Activated T-helper 2 cell treated with anti-CD3 and anti-CD28 coated beads, Interferon-gamma antibody, Interleukin-2, Interleukin-4, amounts not matched to agents 10 μg/mL and 5 μg/mL and 100 μg/mL, durations not matched to agents 14 hours and 24 hours and 36 hours (primary cell): ENCODE measurements at regions not wholly inside any gene's neighbourhood (a gene's known extent, or its start where the extent isn't known, plus 50 kb on each side); places are given as distances from the start of the nearest gene placed in this dataset.

Experiments used
- DNase-seq: peaks from one replicate; pipeline ENCODE4 v3.0.0; 2021; ENCODE audit warnings: low spot score
- H3K27ac Mint-ChIP-seq: one replicate; pipeline ENCODE4 v1.8.0; 2021; ENCODE audit warnings: mixed read lengths
- H3K27me3 Mint-ChIP-seq: one replicate; pipeline ENCODE4 v1.8.0; 2021; ENCODE audit warnings: low read depth, mixed read lengths
- H3K36me3 Mint-ChIP-seq: one replicate; pipeline ENCODE4 v1.8.0; 2021; ENCODE audit warnings: low read depth, mixed read lengths
- H3K4me1 Mint-ChIP-seq: one replicate; pipeline ENCODE4 v1.8.0; 2021; ENCODE audit warnings: low read depth, mixed read lengths
- H3K4me3 Mint-ChIP-seq: one replicate; pipeline ENCODE4 v1.8.0; 2021; ENCODE audit warnings: low read depth, mild to moderate bottlenecking, moderate library complexity, mixed read lengths
- H3K9me3 Mint-ChIP-seq: one replicate; pipeline ENCODE4 v1.8.0; 2021; ENCODE audit warnings: mixed read lengths
- intact Hi-C: fragments of 100-400 bp; cut with micrococcal nuclease; formaldehyde crosslinking; loops from one replicate; pipeline ENCODE4 v1.15.1; 2023

GRCh38 chr14:44339862-44340261 is 167.2 kb downstream of the FSCB start:
- Mint-ChIP-seq H3K4me3 (no peak overlapping the region), H3K27ac (no peak overlapping the region), H3K36me3 (no peaks in the 10 kb centered on the region), H3K4me1 (no peaks in the 10 kb centered on the region), H3K27me3 (no peaks in the 10 kb centered on the region), H3K9me3 (peaks cover 27% of the 10 kb centered on the region)
- DNase-seq = no peak
- intact Hi-C loops = no loop called here

DNA sequence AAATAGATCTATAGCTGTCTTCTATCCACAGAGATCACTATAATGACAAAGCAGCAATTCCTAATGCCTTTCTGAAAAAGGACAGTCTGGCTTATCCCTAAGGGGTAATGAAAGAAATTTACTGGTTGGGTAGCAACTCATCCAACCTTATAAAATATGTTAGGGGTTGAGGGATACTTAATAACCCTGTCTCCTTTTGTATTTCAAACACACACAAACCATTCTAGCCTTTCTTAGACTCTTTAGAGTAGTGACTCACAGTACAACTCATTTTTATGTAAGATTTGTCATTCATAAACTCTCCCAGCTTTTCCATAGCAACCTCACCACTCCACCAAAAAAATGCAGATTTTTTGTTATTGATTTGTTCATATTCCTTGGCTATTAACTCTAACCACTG is 167.9 kb downstream of the FSCB start:
- no peak overlapping the region for H3K4me3 Mint-ChIP-seq
- no peak overlapping the region for H3K27ac Mint-ChIP-seq
- H3K9me3 Mint-ChIP-seq = peaks cover 28% of the 10 kb centered on the region
- H3K27me3 Mint-ChIP-seq = no peaks in the 10 kb centered on the region
- H3K36me3 Mint-ChIP-seq = no peaks in the 10 kb centered on the region
- intact Hi-C loops = no loop called here
- H3K4me1 Mint-ChIP-seq = no peaks in the 10 kb centered on the region
- no peak for DNase-seq

DNA sequence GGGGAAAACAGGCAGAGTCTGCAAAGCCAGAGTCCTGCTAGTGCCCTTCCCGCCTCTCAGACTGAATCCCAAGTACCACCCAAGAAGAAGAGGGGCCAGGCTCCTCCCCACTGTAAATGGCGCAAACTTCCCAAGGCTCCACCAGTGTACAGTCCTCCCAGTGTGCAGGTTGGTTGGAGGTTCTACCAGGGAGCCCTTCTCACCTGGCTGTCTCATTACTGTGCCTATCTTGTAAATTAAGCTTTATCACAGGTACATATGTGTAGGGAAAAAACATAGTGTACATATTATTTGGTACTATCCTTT is 189.7 kb downstream of the FSCB start:
- no peak overlapping the region for H3K4me3 Mint-ChIP-seq
- H3K9me3 Mint-ChIP-seq = peaks cover 32% of the 10 kb centered on the region
- no peaks in the 10 kb centered on the region for H3K27me3 Mint-ChIP-seq
- no peaks in the 10 kb centered on the region for H3K4me1 Mint-ChIP-seq
- H3K27ac Mint-ChIP-seq = no peak overlapping the region
- intact Hi-C loops = no loop called here
- no peaks in the 10 kb centered on the region for H3K36me3 Mint-ChIP-seq
- DNase-seq = no peak

DNA sequence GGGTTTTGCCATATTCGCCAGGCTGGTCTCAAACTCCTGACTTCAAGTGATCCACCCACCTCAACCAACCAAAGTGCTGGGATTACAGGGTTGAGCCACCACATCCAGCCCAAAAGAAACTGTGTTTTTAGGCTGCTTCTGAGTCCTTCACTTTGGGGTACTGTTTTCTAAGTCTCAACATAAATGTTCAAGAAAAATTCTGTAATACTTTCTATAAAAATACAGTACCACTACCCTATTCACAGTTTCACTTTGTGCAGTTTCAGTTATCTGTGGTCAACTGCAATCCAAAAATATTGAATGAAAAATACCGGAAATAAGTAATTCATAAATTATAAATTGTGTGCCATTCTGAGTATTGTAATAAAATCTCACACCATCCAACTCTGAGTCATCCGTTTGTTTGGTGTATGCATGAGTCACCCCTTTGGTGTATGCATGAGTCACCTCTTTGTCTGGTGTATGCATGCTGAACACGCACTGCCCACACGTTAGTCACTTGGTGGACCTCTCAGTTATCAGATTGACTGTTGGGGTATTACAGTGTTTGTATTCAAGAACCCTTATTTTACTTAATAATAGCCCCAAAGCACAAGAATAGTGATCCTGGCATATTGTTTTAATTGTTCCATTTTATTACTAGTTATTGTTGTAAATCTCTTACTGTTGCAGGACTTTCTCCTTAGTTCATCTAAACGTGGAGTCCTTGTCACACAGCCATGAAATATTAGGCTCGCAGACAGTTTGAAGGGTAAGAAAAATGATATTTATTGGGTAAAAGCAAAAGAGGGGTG is 190.2 kb downstream of the FSCB start:
- Mint-ChIP-seq H3K9me3 (peaks cover 31% of the 10 kb centered on the region), H3K4me3 (no peak overlapping the region), H3K27me3 (no peaks in the 10 kb centered on the region), H3K27ac (no peak overlapping the region), H3K4me1 (no peaks in the 10 kb centered on the region), H3K36me3 (no peaks in the 10 kb centered on the region)
- intact Hi-C loops = no loop called here
- no peak for DNase-seq

GRCh38 chr14:44309331-44309730 is 197.8 kb downstream of the FSCB start:
- Mint-ChIP-seq H3K9me3 (peaks cover 27% of the 10 kb centered on the region), H3K4me1 (no peaks in the 10 kb centered on the region), H3K36me3 (no peaks in the 10 kb centered on the region), H3K4me3 (no peak overlapping the region), H3K27ac (no peak overlapping the region), H3K27me3 (no peaks in the 10 kb centered on the region)
- intact Hi-C loops = no loop called here
- no peak for DNase-seq

DNA sequence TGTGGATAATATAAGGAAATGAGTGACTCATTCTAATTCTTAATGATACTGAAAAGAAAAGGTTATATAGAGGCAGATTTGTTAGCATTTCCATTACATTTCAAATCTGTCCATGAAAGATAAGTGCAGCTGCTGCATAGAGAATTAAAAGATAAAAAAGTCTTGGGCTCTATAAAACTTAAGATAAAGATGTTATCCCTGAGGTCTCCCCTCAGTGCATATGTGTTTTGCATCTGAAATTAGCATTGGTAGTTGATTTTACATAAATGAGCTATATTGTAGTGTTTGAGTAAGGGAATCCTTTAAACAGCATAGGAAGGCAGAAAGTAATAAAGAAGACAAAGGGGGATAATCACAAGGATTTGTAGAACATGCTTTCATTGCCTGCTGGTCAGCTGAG is 206.2 kb downstream of the FSCB start:
- Mint-ChIP-seq H3K27me3 (no peaks in the 10 kb centered on the region), H3K27ac (no peak overlapping the region), H3K4me3 (no peak overlapping the region), H3K9me3 (peaks cover 45% of the 10 kb centered on the region), H3K36me3 (no peaks in the 10 kb centered on the region), H3K4me1 (no peaks in the 10 kb centered on the region)
- no peak for DNase-seq
- intact Hi-C loops = no loop called here

GRCh38 chr14:44297437-44297836 is 209.6 kb downstream of the FSCB start:
- DNase-seq = no peak
- intact Hi-C loops = no loop called here
- H3K9me3 Mint-ChIP-seq = peaks cover 53% of the 10 kb centered on the region
- no peaks in the 10 kb centered on the region for H3K27me3 Mint-ChIP-seq
- H3K4me1 Mint-ChIP-seq = no peaks in the 10 kb centered on the region
- H3K4me3 Mint-ChIP-seq = no peak overlapping the region
- H3K27ac Mint-ChIP-seq = no peak overlapping the region
- H3K36me3 Mint-ChIP-seq = no peaks in the 10 kb centered on the region

GRCh38 chr14:44291366-44291915 is 215.6 kb downstream of the FSCB start:
- Mint-ChIP-seq H3K36me3 (no peaks in the 10 kb centered on the region), H3K4me1 (no peaks in the 10 kb centered on the region), H3K4me3 (no peak overlapping the region), H3K9me3 (peaks cover 29% of the 10 kb centered on the region), H3K27ac (no peak overlapping the region), H3K27me3 (no peaks in the 10 kb centered on the region)
- no peak for DNase-seq
- intact Hi-C loops = no loop called here

GRCh38 chr14:44287858-44288257 is 219.2 kb downstream of the FSCB start:
- H3K36me3 Mint-ChIP-seq = no peaks in the 10 kb centered on the region
- no peak for DNase-seq
- no peaks in the 10 kb centered on the region for H3K27me3 Mint-ChIP-seq
- H3K27ac Mint-ChIP-seq = no peak overlapping the region
- no peaks in the 10 kb centered on the region for H3K4me1 Mint-ChIP-seq
- no peak overlapping the region for H3K4me3 Mint-ChIP-seq
- peaks cover 13% of the 10 kb centered on the region for H3K9me3 Mint-ChIP-seq
- intact Hi-C loops = no loop called here

DNA sequence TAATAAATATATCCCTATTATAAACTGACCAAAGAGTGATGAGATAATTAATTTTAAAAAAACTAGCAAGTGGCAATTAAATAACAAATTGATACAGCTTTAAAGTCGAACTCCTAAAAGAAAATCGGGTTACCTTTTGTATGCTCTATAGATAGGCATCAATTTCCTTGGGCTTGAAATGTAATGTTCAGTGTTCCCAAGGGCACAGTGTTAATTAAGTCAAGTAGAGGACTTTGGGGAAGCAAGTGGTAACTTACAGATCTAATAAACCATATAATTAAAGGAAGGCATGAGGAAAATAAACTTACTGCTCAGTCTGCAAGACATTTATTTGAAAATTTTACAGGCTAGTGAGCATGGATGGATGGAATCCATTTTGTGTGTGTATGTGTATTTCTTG is 220.9 kb downstream of the FSCB start:
- no peak overlapping the region for H3K4me3 Mint-ChIP-seq
- DNase-seq = no peak
- H3K4me1 Mint-ChIP-seq = no peaks in the 10 kb centered on the region
- H3K36me3 Mint-ChIP-seq = no peaks in the 10 kb centered on the region
- intact Hi-C loops = no loop called here
- H3K9me3 Mint-ChIP-seq = peaks cover 18% of the 10 kb centered on the region
- H3K27me3 Mint-ChIP-seq = no peaks in the 10 kb centered on the region
- H3K27ac Mint-ChIP-seq = no peak overlapping the region

- intact Hi-C loops = no loop called here
- no peaks in the 10 kb centered on the region for H3K27me3 Mint-ChIP-seq
- no peaks in the 10 kb centered on the region for H3K4me1 Mint-ChIP-seq
- H3K4me3 Mint-ChIP-seq = no peak overlapping the region
- no peak overlapping the region for H3K27ac Mint-ChIP-seq
- no peaks in the 10 kb centered on the region for H3K36me3 Mint-ChIP-seq
- H3K9me3 Mint-ChIP-seq = peaks cover 27% of the 10 kb centered on the region
- no peak for DNase-seq
These were observed 223.2 kb downstream of the FSCB start for GRCh38 chr14:44283836-44284235.

GRCh38 chr14:44279357-44279756 is 227.7 kb downstream of the FSCB start:
- H3K36me3 Mint-ChIP-seq = no peaks in the 10 kb centered on the region
- H3K27ac Mint-ChIP-seq = no peak overlapping the region
- no peak for DNase-seq
- H3K9me3 Mint-ChIP-seq = peaks cover 17% of the 10 kb centered on the region
- H3K4me1 Mint-ChIP-seq = no peaks in the 10 kb centered on the region
- no peaks in the 10 kb centered on the region for H3K27me3 Mint-ChIP-seq
- H3K4me3 Mint-ChIP-seq = no peak overlapping the region
- intact Hi-C loops = no loop called here

DNA sequence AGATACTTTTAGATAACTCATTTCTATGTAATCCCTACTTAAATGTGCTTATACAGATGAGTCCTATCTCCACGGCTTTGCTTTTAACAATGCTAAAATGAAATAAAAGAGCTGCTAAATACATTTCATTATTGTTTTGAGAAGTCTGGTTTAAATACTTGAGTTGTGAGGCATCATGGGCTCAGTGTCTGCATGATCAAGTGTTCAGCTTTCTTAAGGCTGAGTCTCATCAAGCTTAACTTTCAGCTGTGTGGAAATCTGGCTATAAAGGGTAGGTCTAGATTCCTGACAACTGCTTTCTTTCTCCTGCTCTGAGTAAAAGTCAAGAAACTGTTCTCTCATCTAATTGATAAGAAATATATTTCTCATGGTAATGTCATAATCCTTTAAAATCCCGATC is 235.4 kb downstream of the FSCB start:
- Mint-ChIP-seq H3K27ac (no peak overlapping the region), H3K36me3 (no peaks in the 10 kb centered on the region), H3K4me3 (no peak overlapping the region), H3K9me3 (peaks cover 28% of the 10 kb centered on the region), H3K4me1 (no peaks in the 10 kb centered on the region), H3K27me3 (no peaks in the 10 kb centered on the region)
- DNase-seq = no peak
- intact Hi-C loops = no loop called here

DNA sequence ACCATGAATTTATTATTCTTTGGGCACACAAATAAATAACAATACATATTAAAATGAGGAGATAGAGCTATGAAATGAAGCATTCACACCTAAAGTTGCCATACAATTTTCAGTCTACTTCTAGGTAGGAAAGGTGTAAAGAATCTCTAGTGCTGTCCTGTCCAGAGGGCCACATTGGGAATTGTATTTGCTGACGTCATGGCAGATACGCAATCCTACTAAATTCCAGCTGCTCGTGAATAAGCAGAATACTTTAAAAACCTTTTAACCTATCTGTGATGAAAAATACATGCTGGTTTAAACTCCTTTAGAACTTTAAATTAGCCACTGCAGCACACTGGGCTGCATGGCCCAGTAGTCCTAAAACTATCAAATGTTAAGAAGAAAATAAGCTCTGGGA is 236.1 kb downstream of the FSCB start:
- Mint-ChIP-seq H3K9me3 (peaks cover 35% of the 10 kb centered on the region), H3K4me1 (no peaks in the 10 kb centered on the region), H3K27ac (no peak overlapping the region), H3K4me3 (no peak overlapping the region), H3K27me3 (no peaks in the 10 kb centered on the region), H3K36me3 (no peaks in the 10 kb centered on the region)
- intact Hi-C loops = no loop called here
- DNase-seq = no peak
